ENCODE measurements at regions not wholly inside any gene's neighbourhood (a gene's known extent, or its start where the extent isn't known, plus 50 kb on each side); places are given as distances from the start of the nearest gene placed in this dataset.
"Not testable (repeated sequence)": the region's sequence is repeated elsewhere in the genome, so short reads cannot be mapped to it uniquely, and the experiment has no call there.

- no peak for DNase-seq (ENCODE audit: low read depth)
Observed at GRCh38 chrX:74251006-74251930, 52.7 kb upstream of the ZCCHC13 start.

- DNase-seq (ENCODE audit: low read depth) = no peak
Observed at GRCh38 chrX:74250574-74250973, 53.4 kb upstream of the ZCCHC13 start.

GRCh38 chrX:74249963-74250362 lies 54.0 kb upstream of the ZCCHC13 start:
- DNase-seq (ENCODE audit: low read depth) = no peak

- no peak for DNase-seq (ENCODE audit: low read depth)
Observed at GRCh38 chrX:74248889-74249288, 55.1 kb upstream of the ZCCHC13 start.

GRCh38 chrX:74246524-74246923 lies 57.5 kb upstream of the ZCCHC13 start:
- DNase-seq (ENCODE audit: low read depth) = peak; percentile 8

GRCh38 chrX:74242484-74243138 lies 61.4 kb upstream of the ZCCHC13 start:
- DNase-seq (ENCODE audit: low read depth) = no peak

- DNase-seq (ENCODE audit: low read depth) = peak; percentile 44
Observed at GRCh38 chrX:74242050-74242449, 61.9 kb upstream of the ZCCHC13 start.

GRCh38 chrX:74238771-74239170 lies 65.2 kb upstream of the ZCCHC13 start:
- no peak for DNase-seq (ENCODE audit: low read depth)

- DNase-seq (ENCODE audit: low read depth) = no peak
Observed at GRCh38 chrX:74234818-74235217, 69.2 kb upstream of the ZCCHC13 start.

- peak; percentile 17 for DNase-seq (ENCODE audit: low read depth)
Observed at GRCh38 chrX:74232859-74233258, 71.1 kb upstream of the ZCCHC13 start.

GRCh38 chrX:74231625-74232024 lies 72.4 kb upstream of the ZCCHC13 start:
- DNase-seq (ENCODE audit: low read depth) = no peak

- no peak for DNase-seq (ENCODE audit: low read depth)
Observed at GRCh38 chrX:74230094-74230493, 73.9 kb upstream of the ZCCHC13 start.

GRCh38 chrX:74225111-74225510 lies 78.9 kb upstream of the ZCCHC13 start:
- no peak for DNase-seq (ENCODE audit: low read depth)

- DNase-seq (ENCODE audit: low read depth) = no peak
Observed at GRCh38 chrX:74220277-74220676, 83.7 kb upstream of the ZCCHC13 start.

GRCh38 chrX:74218895-74219294 lies 85.1 kb upstream of the ZCCHC13 start:
- no peak for DNase-seq (ENCODE audit: low read depth)

- no peak for DNase-seq (ENCODE audit: low read depth)
Observed at GRCh38 chrX:74216421-74216820, 87.6 kb upstream of the ZCCHC13 start.

GRCh38 chrX:74211911-74212310 lies 92.1 kb upstream of the ZCCHC13 start:
- DNase-seq (ENCODE audit: low read depth) = no peak

GRCh38 chrX:74207539-74207938 lies 96.4 kb upstream of the ZCCHC13 start:
- no peak for DNase-seq (ENCODE audit: low read depth)

GRCh38 chrX:74195605-74196004 lies 108.4 kb upstream of the ZCCHC13 start:
- DNase-seq (ENCODE audit: low read depth) = no peak

GRCh38 chrX:74195120-74195519 lies 108.9 kb upstream of the ZCCHC13 start:
- DNase-seq (ENCODE audit: low read depth) = no peak

GRCh38 chrX:74187211-74187610 lies 116.8 kb upstream of the ZCCHC13 start:
- no peak for DNase-seq (ENCODE audit: low read depth)

GRCh38 chrX:74183047-74183446 lies 120.9 kb upstream of the ZCCHC13 start:
- DNase-seq (ENCODE audit: low read depth) = not testable (repeated sequence)

- DNase-seq (ENCODE audit: low read depth) = not testable (repeated sequence)
Observed at GRCh38 chrX:74181976-74182375, 122.0 kb upstream of the ZCCHC13 start.
